ENCODE measurements at regions not wholly inside any gene's neighbourhood (a gene's known extent, or its start where the extent isn't known, plus 50 kb on each side); places are given as distances from the start of the nearest gene placed in this dataset.

- no peak for DNase-seq (ENCODE audit: low spot score)
- TF ChIP-seq CTCF (IDR thresholded peaks at IDR 0.05; ENCODE audit: extremely low read depth, missing control alignments) = no peak
Observed at GRCh38 chr1:234927312-234927970, 201.2 kb downstream of the TOMM20 start.

- peak; percentile 76 for DNase-seq (ENCODE audit: low spot score)
- no peak for TF ChIP-seq CTCF (IDR thresholded peaks at IDR 0.05; ENCODE audit: extremely low read depth, missing control alignments)
Observed at GRCh38 chr1:234926559-234927311, 201.9 kb downstream of the TOMM20 start.

GRCh38 chr1:234926264-234926558 lies 202.4 kb downstream of the TOMM20 start:
- no peak for TF ChIP-seq CTCF (IDR thresholded peaks at IDR 0.05; ENCODE audit: extremely low read depth, missing control alignments)
- no peak for DNase-seq (ENCODE audit: low spot score)

- no peak for TF ChIP-seq CTCF (IDR thresholded peaks at IDR 0.05; ENCODE audit: extremely low read depth, missing control alignments)
- DNase-seq (ENCODE audit: low spot score) = no peak
Observed at GRCh38 chr1:234925440-234926263, 203.0 kb downstream of the TOMM20 start.

GRCh38 chr1:234924450-234925355 lies 203.9 kb downstream of the TOMM20 start:
- TF ChIP-seq CTCF (IDR thresholded peaks at IDR 0.05; ENCODE audit: extremely low read depth, missing control alignments) = no peak
- no peak for DNase-seq (ENCODE audit: low spot score)

GRCh38 chr1:234923626-234924025 lies 205.0 kb downstream of the TOMM20 start:
- TF ChIP-seq CTCF (IDR thresholded peaks at IDR 0.05; ENCODE audit: extremely low read depth, missing control alignments) = no peak
- no peak for DNase-seq (ENCODE audit: low spot score)
